BLaER1 (cell line): ENCODE measurements at regions not wholly inside any gene's neighbourhood (a gene's known extent, or its start where the extent isn't known, plus 50 kb on each side); places are given as distances from the start of the nearest gene placed in this dataset.

ENCODE experiments used
- H3K27ac ChIP-seq: shearing (Covaris generic); formaldehyde crosslinking; 2 replicates; pipeline ENCODE4 v1.8.1; 2022
- H3K27me3 ChIP-seq: shearing (Covaris generic); formaldehyde crosslinking; 2 replicates; pipeline ENCODE4 v1.8.1; 2022
- H3K36me3 ChIP-seq: shearing (Covaris generic); formaldehyde crosslinking; 2 replicates; pipeline ENCODE4 v1.8.1; 2022
- H3K4me1 ChIP-seq: shearing (Covaris generic); formaldehyde crosslinking; 2 replicates; pipeline ENCODE4 v1.8.1; 2022
- H3K4me2 ChIP-seq: shearing (Covaris generic); formaldehyde crosslinking; 2 replicates; pipeline ENCODE4 v1.8.1; 2022
- H3K4me3 ChIP-seq: shearing (Covaris generic); formaldehyde crosslinking; 2 replicates; pipeline ENCODE4 v1.8.1; 2022
- H3K9ac ChIP-seq: shearing (Covaris generic); formaldehyde crosslinking; 2 replicates; pipeline ENCODE4 v1.8.1; 2022
- H3K9me3 ChIP-seq: shearing (Covaris generic); formaldehyde crosslinking; 2 replicates; pipeline ENCODE4 v1.8.1; 2022
- H4K20me1 ChIP-seq: shearing (Covaris generic); formaldehyde crosslinking; 2 replicates; pipeline ENCODE4 v1.8.1; 2022
- Cebpa-rat ChIP-seq: shearing (Covaris generic); IDR thresholded peaks from 2 replicates; pipeline ENCODE4 v1.8.1; 2022

DNA sequence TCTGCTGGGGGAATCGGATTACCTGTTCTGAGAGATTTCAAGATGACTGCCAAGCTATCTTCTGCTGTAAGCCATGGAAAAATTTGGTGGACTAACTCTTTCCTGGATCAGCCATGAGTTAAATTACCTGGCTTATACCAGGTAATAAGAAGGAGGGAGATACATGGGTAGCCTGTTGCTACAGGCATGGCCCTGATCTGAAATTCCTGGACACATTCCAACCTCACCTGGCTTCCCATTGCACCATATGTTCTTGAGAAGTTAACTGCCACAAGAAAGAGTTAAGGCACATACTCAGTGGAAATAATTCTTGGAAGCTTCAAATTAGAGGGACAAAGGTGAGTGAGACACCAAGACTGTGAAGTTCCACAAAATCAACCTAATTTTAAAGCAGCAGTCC, 371.3 kb downstream of the ACTL7B start:
- Histone ChIP-seq H3K4me3 (no peak overlapping the region), H4K20me1 (no peaks in the 10 kb centered on the region), H3K4me1 (no peaks in the 10 kb centered on the region), H3K9ac (no peak overlapping the region), H3K36me3 (no peaks in the 10 kb centered on the region), H3K9me3 (no peaks in the 10 kb centered on the region), H3K27ac (no peak overlapping the region), H3K4me2 (no peak overlapping the region), H3K27me3 (no peaks in the 10 kb centered on the region)
- no peak for TF ChIP-seq Cebpa-rat

DNA sequence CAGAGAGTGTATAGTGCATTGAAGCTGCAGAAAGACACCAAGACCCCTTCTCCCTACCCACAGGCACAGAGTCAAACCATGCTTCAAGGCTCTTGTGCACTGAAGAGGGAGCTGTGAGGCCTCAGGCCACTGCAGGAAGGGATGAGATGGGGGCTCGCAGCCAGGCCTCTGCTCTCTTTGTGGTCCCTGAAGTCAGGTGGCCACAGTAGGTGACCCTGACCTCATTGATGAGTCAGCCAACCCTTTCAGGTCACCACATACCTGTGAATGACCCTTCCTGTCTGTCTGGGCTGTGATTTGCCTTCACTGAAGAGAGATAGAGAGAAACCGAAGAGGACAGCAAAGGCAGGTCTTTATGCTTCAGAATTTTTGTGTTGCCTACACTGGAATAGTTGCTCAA, 372.1 kb downstream of the ACTL7B start:
- Histone ChIP-seq H3K9ac (no peak overlapping the region), H3K27ac (no peak overlapping the region), H3K27me3 (no peaks in the 10 kb centered on the region), H3K36me3 (no peaks in the 10 kb centered on the region), H3K4me3 (no peak overlapping the region), H3K4me2 (no peak overlapping the region), H3K9me3 (no peaks in the 10 kb centered on the region), H4K20me1 (no peaks in the 10 kb centered on the region), H3K4me1 (no peaks in the 10 kb centered on the region)
- no peak for TF ChIP-seq Cebpa-rat

- Histone ChIP-seq H3K27ac (no peak overlapping the region), H3K27me3 (no peaks in the 10 kb centered on the region), H3K4me1 (no peaks in the 10 kb centered on the region), H3K9me3 (no peaks in the 10 kb centered on the region), H3K4me3 (no peak overlapping the region), H3K4me2 (no peak overlapping the region), H4K20me1 (no peaks in the 10 kb centered on the region), H3K9ac (no peak overlapping the region), H3K36me3 (no peaks in the 10 kb centered on the region)
- TF ChIP-seq Cebpa-rat: no peak
These were observed 375.7 kb downstream of the ACTL7B start for GRCh38 chr9:108479989-108480652.

DNA sequence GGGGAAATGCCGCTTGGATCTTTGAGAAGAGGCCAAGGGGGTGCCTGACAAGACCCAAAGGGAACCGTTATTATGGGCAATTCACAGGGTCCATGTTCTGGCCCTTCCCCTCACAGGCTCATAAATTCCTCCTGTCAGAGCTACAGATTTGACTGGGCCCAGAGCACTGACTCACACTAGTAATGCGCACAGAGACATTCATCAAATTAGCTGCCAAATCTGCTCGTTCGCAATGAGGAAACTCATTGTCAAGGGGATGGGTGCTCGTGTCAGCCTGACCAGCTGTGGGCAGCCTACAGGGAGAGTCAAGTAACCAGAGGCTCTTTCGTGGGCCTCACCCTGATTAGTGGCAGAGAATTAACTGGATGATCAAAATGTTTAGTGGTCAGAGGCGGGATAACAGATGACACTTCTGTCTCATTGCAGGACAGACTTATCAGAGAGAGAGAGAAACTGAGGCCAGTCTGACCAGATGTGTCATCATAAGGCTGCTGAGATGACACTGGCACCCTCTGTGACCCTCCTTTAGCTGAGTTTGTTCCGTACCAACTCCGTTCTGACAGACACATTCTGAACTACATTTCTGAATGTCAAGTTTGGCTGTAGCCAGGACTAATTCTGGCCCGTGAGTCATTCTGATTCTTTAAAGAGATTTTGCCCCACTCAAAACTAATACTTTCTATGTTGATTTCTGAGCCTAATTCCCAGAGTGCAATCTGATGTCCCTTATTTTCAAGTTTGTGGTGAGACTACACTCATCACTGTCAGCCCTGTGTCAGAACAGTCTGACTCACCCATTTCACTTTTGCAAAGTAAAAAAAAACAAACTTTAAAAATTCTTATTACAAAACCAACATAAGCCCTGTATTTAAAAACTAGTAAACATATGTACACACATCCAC, 377.1 kb downstream of the ACTL7B start:
- H3K4me3 ChIP-seq: no peak overlapping the region
- no peak for TF ChIP-seq Cebpa-rat
- no peaks in the 10 kb centered on the region for H3K27me3 ChIP-seq
- H4K20me1 ChIP-seq: no peaks in the 10 kb centered on the region
- H3K4me1 ChIP-seq: no peaks in the 10 kb centered on the region
- no peak overlapping the region for H3K9ac ChIP-seq
- H3K4me2 ChIP-seq: no peak overlapping the region
- H3K27ac ChIP-seq: no peak overlapping the region
- no peaks in the 10 kb centered on the region for H3K9me3 ChIP-seq
- H3K36me3 ChIP-seq: no peaks in the 10 kb centered on the region

DNA sequence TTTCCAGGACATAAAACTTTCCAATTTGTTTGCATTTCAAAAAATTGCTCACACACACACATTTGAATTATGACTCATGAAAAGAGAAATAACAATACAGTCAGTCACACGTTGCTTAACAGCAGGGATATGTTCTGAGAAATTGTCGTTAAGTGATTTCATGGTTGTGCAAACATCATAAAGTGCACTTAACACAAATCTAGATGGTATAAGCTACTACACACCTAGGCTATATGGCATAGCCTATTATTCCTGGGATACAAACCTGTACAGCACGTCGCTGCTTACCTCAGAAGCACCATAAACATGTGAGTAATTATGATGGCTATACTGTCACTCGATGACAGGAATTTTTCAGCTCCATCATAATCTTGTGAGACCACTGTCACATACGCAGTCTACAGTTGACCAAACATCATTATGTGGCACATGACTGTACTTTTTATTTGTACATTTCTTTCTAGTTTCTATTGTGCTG, 378.2 kb downstream of the ACTL7B start:
- no peak for TF ChIP-seq Cebpa-rat
- H3K4me1 ChIP-seq: no peaks in the 10 kb centered on the region

DNA sequence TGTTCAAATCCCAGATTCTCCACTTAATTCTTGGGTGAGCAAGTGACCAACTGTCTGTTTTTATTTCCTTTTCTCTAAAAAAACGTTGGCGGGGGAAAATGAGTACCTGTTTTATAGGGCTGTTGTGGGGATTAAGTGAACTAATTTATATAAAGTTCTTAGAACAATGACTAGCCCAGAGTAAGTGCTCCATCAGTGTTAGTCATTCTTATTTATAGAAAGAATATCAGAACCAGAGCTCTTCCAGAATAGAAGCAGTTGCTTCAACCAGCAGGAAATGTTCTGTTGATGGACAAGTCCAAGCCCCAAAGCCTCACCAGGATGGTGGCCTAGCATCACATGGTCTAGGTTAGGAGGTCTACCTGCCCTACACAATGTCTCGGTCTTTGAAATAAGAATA, 379.2 kb downstream of the ACTL7B start:
- Histone ChIP-seq H3K27ac (no peak overlapping the region), H3K4me1 (no peaks in the 10 kb centered on the region), H4K20me1 (no peaks in the 10 kb centered on the region), H3K4me2 (no peak overlapping the region), H3K27me3 (no peaks in the 10 kb centered on the region), H3K4me3 (no peak overlapping the region), H3K9me3 (no peaks in the 10 kb centered on the region), H3K36me3 (no peaks in the 10 kb centered on the region), H3K9ac (no peak overlapping the region)
- TF ChIP-seq Cebpa-rat: no peak

More for the DNA sequence above, 378.2 kb downstream of the ACTL7B start:
- no peak overlapping the region for H3K4me3 ChIP-seq
- no peaks in the 10 kb centered on the region for H4K20me1 ChIP-seq
- H3K27me3 ChIP-seq: no peaks in the 10 kb centered on the region
- no peak overlapping the region for H3K27ac ChIP-seq
- no peak overlapping the region for H3K9ac ChIP-seq
- no peaks in the 10 kb centered on the region for H3K9me3 ChIP-seq
- H3K4me2 ChIP-seq: no peak overlapping the region
- H3K36me3 ChIP-seq: no peaks in the 10 kb centered on the region

DNA sequence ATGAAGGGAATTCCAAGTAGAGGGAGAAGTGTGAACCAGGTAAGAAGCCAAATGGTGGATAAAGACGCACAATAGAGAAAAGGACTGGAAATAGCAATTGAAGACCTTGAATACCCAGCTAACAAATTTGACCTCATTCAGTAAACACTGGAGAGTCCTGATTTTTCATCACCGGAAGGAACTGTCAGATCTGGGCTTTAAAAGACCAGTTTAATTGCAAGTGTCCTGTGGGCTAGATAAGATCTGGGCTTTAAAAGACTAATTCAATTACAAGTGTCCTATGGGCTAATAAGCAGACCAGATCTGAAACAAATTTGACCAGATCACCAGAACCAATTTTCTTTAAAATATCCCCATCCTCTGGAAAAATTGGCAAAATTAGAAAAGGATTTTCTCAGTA, 380.0 kb downstream of the ACTL7B start:
- Histone ChIP-seq H3K9ac (no peak overlapping the region), H3K9me3 (no peaks in the 10 kb centered on the region), H3K4me3 (no peak overlapping the region), H3K36me3 (no peaks in the 10 kb centered on the region), H3K27ac (no peak overlapping the region), H3K4me1 (no peaks in the 10 kb centered on the region), H3K27me3 (no peaks in the 10 kb centered on the region), H3K4me2 (no peak overlapping the region), H4K20me1 (no peaks in the 10 kb centered on the region)
- TF ChIP-seq Cebpa-rat: no peak

- TF ChIP-seq Cebpa-rat: no peak
- no peak overlapping the region for H3K4me2 ChIP-seq
- H3K27ac ChIP-seq: no peak overlapping the region
These were observed 381.4 kb downstream of the ACTL7B start for GRCh38 chr9:108474356-108474755.

GRCh38 chr9:108473209-108474112, 382.3 kb downstream of the ACTL7B start:
- no peaks in the 10 kb centered on the region for H4K20me1 ChIP-seq
- no peak overlapping the region for H3K4me2 ChIP-seq
- H3K36me3 ChIP-seq: no peaks in the 10 kb centered on the region
- no peak overlapping the region for H3K27ac ChIP-seq
- H3K9ac ChIP-seq: no peak overlapping the region
- no peaks in the 10 kb centered on the region for H3K27me3 ChIP-seq
- H3K9me3 ChIP-seq: no peaks in the 10 kb centered on the region
- no peaks in the 10 kb centered on the region for H3K4me1 ChIP-seq
- no peak for TF ChIP-seq Cebpa-rat
- H3K4me3 ChIP-seq: no peak overlapping the region

More at GRCh38 chr9:108474356-108474755, 381.4 kb downstream of the ACTL7B start:
- Histone ChIP-seq H3K9me3 (no peaks in the 10 kb centered on the region), H3K9ac (no peak overlapping the region), H3K4me1 (no peaks in the 10 kb centered on the region), H3K36me3 (no peaks in the 10 kb centered on the region), H4K20me1 (no peaks in the 10 kb centered on the region), H3K4me3 (no peak overlapping the region), H3K27me3 (no peaks in the 10 kb centered on the region)
